GM12878 (cell line): ENCODE measurements at regions not wholly inside any gene's neighbourhood (a gene's known extent, or its start where the extent isn't known, plus 50 kb on each side); places are given as distances from the start of the nearest gene placed in this dataset.

Experiments used
- ATAC-seq: fragments of 200-7000 bp; cut with Tn5 transposase; 3 replicates; pipeline ENCODE4 v1.9.1; 2020; ENCODE audit warnings: mild to moderate bottlenecking, moderate library complexity
- BruUV-seq: library from RNA; stranded (reverse); fragments of 400-500 nt; replicated peaks from 2 replicates; lab custom pipeline; 2021; lab: Mats Ljungman, UMichigan
- CTCF ChIA-PET: fragments of 300-600 bp; sonication (Branson Sonifier 250); formaldehyde crosslinking; extraction: SDS; loops from one replicate; lab custom pipeline; 2021; ENCODE audit warnings: inconsistent platforms; lab: Yijun Ruan, JAX
- POLR2A ChIA-PET: fragments of 350-600 bp; formaldehyde crosslinking; extraction: SDS; loops from one replicate; lab custom pipeline; 2021; ENCODE audit warnings: inconsistent platforms; lab: Charles Lee
- RAD21 ChIA-PET: fragments of 300-600 bp; sonication (Branson Sonifier 250); formaldehyde crosslinking; loops from one replicate; lab custom pipeline; 2023; ENCODE audit warnings: antibody characterized with exemption; ENCODE audit not compliant: unreplicated experiment; lab: Charles Lee
- SMC1A ChIA-PET: fragments of 300-600 bp; sonication (Branson Sonifier 250); formaldehyde crosslinking; loops from one replicate; lab custom pipeline; 2023; ENCODE audit not compliant: unreplicated experiment, uncharacterized antibody; lab: Charles Lee
- DNase-seq: peaks from one replicate; pipeline ENCODE4 v3.0.0-alpha.2; 2011; ENCODE audit warnings: low read depth, low spot score
- FAIRE-seq: peaks from 3 replicates; lab custom pipeline; 2011; peaks lifted over from hg19 to GRCh38; lab: Jason Lieb, UNC
- H2AFZ ChIP-seq: 2 replicates; pipeline ENCODE4 v1.6.0; 2011; ENCODE audit warnings: low read depth, low read length, control low read depth; ENCODE audit not compliant: control insufficient read depth
- H3K27ac ChIP-seq: 2 replicates; pipeline ENCODE4 v1.5.1; 2011; ENCODE audit warnings: control low read depth; ENCODE audit not compliant: control insufficient read depth, insufficient read depth
- H3K27me3 ChIP-seq, 2 experiments: replicated peaks in 1 of 2; 2 replicates each; pipeline versions ENCODE4 v1.6.0 to v1.6.1; 2011; ENCODE audit warnings: low read length in 1 of 2; ENCODE audit not compliant: control insufficient read depth in 2 of 2, insufficient read depth in 2 of 2
- H3K36me3 ChIP-seq, 2 experiments: 2 replicates each; pipeline ENCODE4 v1.5.1; 2011; ENCODE audit warnings: low read length in 1 of 2; ENCODE audit not compliant: control insufficient read depth in 2 of 2, insufficient read depth in 2 of 2
- H3K4me1 ChIP-seq: 2 replicates; pipeline ENCODE4 v1.6.1; 2011; ENCODE audit warnings: mild to moderate bottlenecking, low read length, moderate library complexity, mixed read lengths; ENCODE audit not compliant: control insufficient read depth, insufficient read depth
- H3K4me2 ChIP-seq: 2 replicates; pipeline ENCODE4 v1.6.0; 2011; ENCODE audit warnings: control low read depth; ENCODE audit not compliant: control insufficient read depth, insufficient read depth
- H3K4me3 ChIP-seq: fragments of 200-600 bp; sonication (generic); 2 replicates; pipeline ENCODE4 v1.5.1; 2016
- H3K79me2 ChIP-seq: 2 replicates; pipeline ENCODE4 v1.6.0; 2011; ENCODE audit warnings: low read length; ENCODE audit not compliant: control insufficient read depth, insufficient read depth
- H3K9ac ChIP-seq: 2 replicates; pipeline ENCODE4 v1.8.0; 2011; ENCODE audit warnings: low read length, control low read depth, mixed read lengths; ENCODE audit not compliant: control insufficient read depth, insufficient read depth
- H3K9me3 ChIP-seq: replicated peaks from 3 replicates; pipeline ENCODE4 v1.5.1; 2011; ENCODE audit warnings: mild to moderate bottlenecking, low read length; ENCODE audit not compliant: control insufficient read depth, insufficient read depth
- H4K20me1 ChIP-seq: 2 replicates; pipeline ENCODE4 v1.6.0; 2011; ENCODE audit not compliant: control insufficient read depth, insufficient read depth
- ZNF622 ChIP-seq: fragments of 450-650 bp; IDR thresholded peaks from 2 replicates; pipeline ENCODE4 v1.6.1; 2017; ENCODE audit warnings: mild to moderate bottlenecking, inconsistent platforms
- WGBS: methylation state at CpG from one replicate; pipeline ENCODE4 v1.1.6; 2016; ENCODE audit warnings: low lambda C conversion rate; ENCODE audit not compliant: insufficient replicate concordance, insufficient coverage; ENCODE audit errors: missing lambda C conversion rate; 5-methylcytosine and 5-hydroxymethylcytosine counted together
- in situ Hi-C: fragments of 300-500 bp; cut with MboI; formaldehyde crosslinking; loops from 9 replicates; pipeline ENCODE4 v1.14.3; 2018; ENCODE audit warnings: mixed read lengths
- intact Hi-C: fragments of 100-400 bp; cut with micrococcal nuclease; formaldehyde crosslinking; loops from one replicate; pipeline ENCODE4 v1.14.2; 2022; ENCODE audit not compliant: unreplicated experiment
- TF ChIP-seq, protein P1 (sequence below): fragments of 450-650 bp; IDR thresholded peaks from 2 replicates; pipeline ENCODE4 v1.6.1; 2018; ENCODE audit warnings: mild to moderate bottlenecking, low read depth, moderate library complexity; ENCODE audit not compliant: partially characterized antibody

DNA sequence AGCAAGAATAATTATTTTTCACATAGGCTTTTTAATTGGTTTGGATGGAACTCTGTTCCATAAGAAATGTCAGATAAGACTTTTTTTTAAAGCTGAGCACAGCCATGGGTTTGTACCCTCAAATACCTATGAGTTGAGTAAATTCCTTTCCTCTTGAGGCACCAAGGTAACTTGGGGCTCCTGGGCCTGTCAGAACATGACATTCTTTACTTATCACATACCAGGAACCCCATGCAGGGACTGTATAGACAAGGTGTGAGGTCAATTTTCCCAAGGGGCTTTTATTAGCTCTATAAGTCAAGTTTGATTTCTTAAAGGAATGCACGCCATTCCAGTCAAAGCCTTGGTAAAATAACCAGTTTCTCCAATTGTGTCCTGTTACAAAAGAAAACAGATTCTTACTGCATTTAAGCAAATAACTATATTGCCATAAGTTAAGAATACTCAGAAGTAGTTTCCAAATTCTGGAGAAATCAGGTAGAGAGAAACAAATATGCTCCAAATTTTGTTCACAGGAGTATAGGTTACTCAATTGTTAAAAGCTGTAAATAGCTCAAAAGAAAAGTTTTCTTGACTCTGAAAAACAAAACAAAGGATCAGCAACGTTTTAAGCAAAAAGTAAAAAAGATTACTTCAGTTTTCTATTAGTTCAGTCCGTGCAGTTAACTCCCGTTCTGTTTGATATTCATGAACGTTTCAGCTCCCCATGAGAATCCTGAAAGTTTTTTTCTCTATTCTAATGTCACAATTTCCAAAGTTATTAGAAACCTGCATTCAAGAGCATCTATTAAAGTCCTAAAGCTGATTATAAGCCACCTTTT lies 167.5 kb upstream of the NAMPT start:
- POLR2A ChIA-PET: no interaction called here

More for the DNA sequence above, 167.5 kb upstream of the NAMPT start:
- no peaks in the 10 kb centered on the region for H3K36me3 ChIP-seq
- DNase-seq: no peak
- BruUV-seq: no TSS peak
- no peaks in the 10 kb centered on the region; the same call in 1 of the 3 replicates for H3K9me3 ChIP-seq
- TF ChIP-seq, protein P1, sequence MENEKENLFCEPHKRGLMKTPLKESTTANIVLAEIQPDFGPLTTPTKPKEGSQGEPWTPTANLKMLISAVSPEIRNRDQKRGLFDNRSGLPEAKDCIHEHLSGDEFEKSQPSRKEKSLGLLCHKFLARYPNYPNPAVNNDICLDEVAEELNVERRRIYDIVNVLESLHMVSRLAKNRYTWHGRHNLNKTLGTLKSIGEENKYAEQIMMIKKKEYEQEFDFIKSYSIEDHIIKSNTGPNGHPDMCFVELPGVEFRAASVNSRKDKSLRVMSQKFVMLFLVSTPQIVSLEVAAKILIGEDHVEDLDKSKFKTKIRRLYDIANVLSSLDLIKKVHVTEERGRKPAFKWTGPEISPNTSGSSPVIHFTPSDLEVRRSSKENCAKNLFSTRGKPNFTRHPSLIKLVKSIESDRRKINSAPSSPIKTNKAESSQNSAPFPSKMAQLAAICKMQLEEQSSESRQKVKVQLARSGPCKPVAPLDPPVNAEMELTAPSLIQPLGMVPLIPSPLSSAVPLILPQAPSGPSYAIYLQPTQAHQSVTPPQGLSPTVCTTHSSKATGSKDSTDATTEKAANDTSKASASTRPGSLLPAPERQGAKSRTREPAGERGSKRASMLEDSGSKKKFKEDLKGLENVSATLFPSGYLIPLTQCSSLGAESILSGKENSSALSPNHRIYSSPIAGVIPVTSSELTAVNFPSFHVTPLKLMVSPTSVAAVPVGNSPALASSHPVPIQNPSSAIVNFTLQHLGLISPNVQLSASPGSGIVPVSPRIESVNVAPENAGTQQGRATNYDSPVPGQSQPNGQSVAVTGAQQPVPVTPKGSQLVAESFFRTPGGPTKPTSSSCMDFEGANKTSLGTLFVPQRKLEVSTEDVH: no peak
- TF ChIP-seq ZNF622: no peak
- 48% methylated on average over 5 of the region's 5 CpGs for WGBS
- SMC1A ChIA-PET: interaction anchor here (1.0 kb wide), 1 partner anchor 10 kb away, joined by 6 read pairs; no protein-coding TSS in a partner anchor
- H3K4me1 ChIP-seq: no peaks in the 10 kb centered on the region
- intact Hi-C loops: no loop called here
- in situ Hi-C loops: no loop called here
- no peak overlapping the region for H3K27ac ChIP-seq
- no peak overlapping the region for H3K4me3 ChIP-seq
- ATAC-seq: no peak
- CTCF ChIA-PET: no interaction called here
- no peaks in the 10 kb centered on the region for H4K20me1 ChIP-seq
- no peak for FAIRE-seq
- H3K4me2 ChIP-seq: no peak overlapping the region
- H3K79me2 ChIP-seq: no peaks in the 10 kb centered on the region
- H3K9ac ChIP-seq: no peak overlapping the region
- no peaks in the 10 kb centered on the region for H3K27me3 ChIP-seq
- RAD21 ChIA-PET: no interaction called here
- no peak overlapping the region for H2AFZ ChIP-seq
